Vagina (tissue), 2 donors: ENCODE measurements at regions not wholly inside any gene's neighbourhood (a gene's known extent, or its start where the extent isn't known, plus 50 kb on each side); places are given as distances from the start of the nearest gene placed in this dataset.
"Not testable (repeated sequence)": the region's sequence is repeated elsewhere in the genome, so short reads cannot be mapped to it uniquely, and the experiment has no call there.

Experiments used
- DNase-seq, 2 donors: peaks; one replicate each; pipeline ENCODE4 v3.0.0-alpha.2; 2017; ENCODE audit errors: extremely low spot score in 2 of 2
- H3K27ac ChIP-seq: fragments of 200-600 bp; sonication (generic); one replicate; pipeline ENCODE4 v1.5.1; 2019
- H3K27me3 ChIP-seq: fragments of 200-600 bp; sonication (generic); one replicate; pipeline ENCODE4 v1.5.1; 2019
- H3K36me3 ChIP-seq, 2 donors: fragments of 200-600 bp; sonication (generic); one replicate each; pipeline ENCODE4 v1.5.1; 2017 to 2019
- H3K4me1 ChIP-seq: fragments of 200-600 bp; sonication (generic); one replicate; pipeline ENCODE4 v1.5.1; 2019
- H3K4me3 ChIP-seq, 2 donors: fragments of 200-600 bp; sonication (generic); 1 replicate in 1 of 2; 2 replicates in 1 of 2; pipeline ENCODE4 v1.5.1; 2016 to 2019
- H3K9me3 ChIP-seq: fragments of 200-600 bp; sonication (generic); one replicate; pipeline ENCODE4 v1.5.1; 2019
- intact Hi-C: fragments of 100-400 bp; cut with DNase I; formaldehyde crosslinking; loops from one replicate; pipeline ENCODE4 v1.15.1; 2023

DNA sequence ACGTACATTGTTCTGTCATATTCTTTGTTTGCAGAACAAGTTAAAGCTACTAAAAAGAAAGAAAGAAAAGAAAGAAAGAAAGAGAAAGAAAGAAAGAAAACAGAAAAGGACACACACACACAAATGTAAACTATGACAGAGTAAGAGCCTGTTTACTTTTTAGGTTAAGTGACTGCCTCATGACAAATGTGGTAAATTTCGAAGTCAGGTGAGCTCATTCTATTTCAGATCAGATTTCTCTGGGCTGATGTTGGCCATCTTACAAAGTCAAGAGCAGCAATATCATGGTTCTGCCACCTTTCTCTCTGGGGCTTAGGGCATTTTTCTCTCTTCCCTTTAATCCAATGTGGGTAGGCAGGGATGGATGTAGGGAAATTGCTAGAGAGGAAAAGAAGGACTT is 299.5 kb downstream of the ANAPC1 start:
- H3K27me3 ChIP-seq, intact Hi-C loops, H3K36me3 ChIP-seq, H3K9me3 ChIP-seq, H3K4me3 ChIP-seq, H3K4me1 ChIP-seq, DNase-seq, H3K27ac ChIP-seq: not testable (repeated sequence)

DNA sequence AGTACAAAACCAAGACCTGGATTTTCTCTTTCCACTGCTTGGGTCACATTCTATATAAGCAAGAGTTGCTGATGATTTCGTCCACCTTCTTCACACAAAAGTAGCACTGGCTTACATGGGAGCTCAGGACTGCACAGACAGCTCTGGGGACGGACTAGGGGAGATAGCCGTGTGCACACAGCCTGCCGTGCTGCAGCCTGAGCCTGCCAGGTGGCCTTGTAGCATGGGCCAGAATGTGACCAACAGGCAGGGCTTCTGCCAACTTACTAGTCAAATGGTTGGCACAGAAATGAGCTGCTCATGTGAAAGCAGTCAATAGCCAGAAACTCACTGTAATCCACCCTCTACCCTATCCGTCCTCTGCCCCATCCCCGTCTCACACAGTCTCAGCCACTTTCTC is 299.0 kb downstream of the ANAPC1 start:
- H3K4me1 ChIP-seq, DNase-seq, H3K27ac ChIP-seq, H3K9me3 ChIP-seq, H3K27me3 ChIP-seq, H3K4me3 ChIP-seq, intact Hi-C loops, H3K36me3 ChIP-seq: not testable (repeated sequence)

DNA sequence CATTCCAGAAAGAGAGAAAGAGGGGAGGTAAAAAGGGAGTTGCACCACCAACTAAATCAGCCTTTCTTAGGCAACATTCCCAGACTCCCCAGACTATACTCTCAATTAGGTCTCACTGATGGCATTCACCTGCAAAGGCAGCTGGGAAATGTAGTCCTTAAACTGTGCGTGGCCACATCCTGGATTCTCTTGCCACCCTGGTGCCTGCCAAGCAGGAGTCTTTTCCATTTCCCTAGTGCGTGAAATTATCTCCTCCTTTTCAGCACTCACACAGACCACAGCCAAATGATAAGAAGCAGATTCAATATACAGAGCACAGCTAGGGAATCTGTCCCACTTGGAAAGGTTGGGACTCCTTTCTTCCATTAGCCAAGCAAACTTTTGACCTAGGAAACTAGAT is 298.0 kb downstream of the ANAPC1 start:
- H3K9me3 ChIP-seq, DNase-seq, H3K4me1 ChIP-seq, H3K27me3 ChIP-seq, intact Hi-C loops, H3K4me3 ChIP-seq, H3K36me3 ChIP-seq, H3K27ac ChIP-seq: not testable (repeated sequence)

DNA sequence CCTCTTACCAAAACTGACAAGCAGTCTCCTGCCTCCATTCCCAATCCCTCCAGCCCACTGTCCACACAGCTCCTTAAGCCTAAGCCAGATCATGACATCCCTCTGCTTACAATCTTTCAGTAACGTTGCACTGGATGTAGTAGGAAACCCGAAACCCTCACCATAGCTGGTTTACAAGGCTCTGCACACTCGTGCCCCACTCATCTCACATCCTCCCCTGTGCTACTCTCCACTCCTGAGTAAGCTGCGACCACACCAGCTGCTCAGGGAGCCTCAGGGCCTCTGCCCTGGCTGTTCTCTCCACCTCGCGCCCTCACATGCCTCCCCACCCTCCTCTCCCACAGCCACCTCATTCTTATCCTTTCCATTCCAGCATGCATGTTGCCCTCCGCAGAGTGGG is 288.9 kb downstream of the ANAPC1 start:
- H3K4me1 ChIP-seq, H3K36me3 ChIP-seq, H3K27ac ChIP-seq, H3K9me3 ChIP-seq, DNase-seq, H3K4me3 ChIP-seq, H3K27me3 ChIP-seq, intact Hi-C loops: not testable (repeated sequence)

DNA sequence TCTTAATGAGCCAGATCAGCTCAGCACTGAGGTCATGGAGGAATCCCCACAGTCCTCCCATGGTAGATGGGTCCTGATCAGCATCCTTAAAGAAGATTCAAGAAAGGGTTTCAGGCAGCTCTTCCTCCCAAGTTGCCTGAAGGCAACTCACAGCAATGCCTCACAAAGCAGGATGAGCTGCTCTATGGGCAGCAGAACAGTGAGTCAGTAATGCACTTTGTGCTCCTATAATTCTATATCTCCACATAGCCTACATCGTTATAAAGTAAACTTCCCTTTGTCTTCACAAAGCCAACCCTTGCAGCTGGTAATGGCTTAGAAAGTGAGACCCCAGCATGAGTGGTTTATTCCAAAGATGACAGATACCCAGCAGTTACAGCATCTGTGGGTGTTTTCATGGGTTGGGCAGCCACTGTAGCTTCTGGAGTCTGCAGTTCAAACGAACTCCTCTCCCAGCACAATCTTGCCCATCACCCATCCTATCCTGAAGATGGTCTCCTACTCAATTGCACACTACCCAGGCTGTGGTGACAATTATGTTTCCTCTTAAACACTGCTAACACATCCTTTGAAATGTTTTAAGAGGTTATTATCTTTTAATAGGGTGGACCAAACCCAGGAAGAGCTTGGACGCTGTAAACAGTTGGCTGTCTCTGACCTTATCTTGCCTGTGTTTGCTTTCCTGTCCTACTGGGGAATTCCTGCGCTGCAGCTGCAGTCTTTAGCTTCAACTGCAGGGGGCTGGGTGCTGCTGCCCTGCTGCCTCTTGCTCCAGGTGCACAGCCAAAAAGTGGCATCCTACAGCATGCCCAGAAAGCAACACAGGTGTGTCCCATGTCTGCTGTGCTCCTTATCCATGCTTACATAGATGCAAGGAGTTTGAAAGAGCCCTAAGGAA is 286.9 kb downstream of the ANAPC1 start:
- H3K4me3 ChIP-seq, intact Hi-C loops, H3K27me3 ChIP-seq, H3K36me3 ChIP-seq, DNase-seq, H3K9me3 ChIP-seq, H3K27ac ChIP-seq, H3K4me1 ChIP-seq: not testable (repeated sequence)

DNA sequence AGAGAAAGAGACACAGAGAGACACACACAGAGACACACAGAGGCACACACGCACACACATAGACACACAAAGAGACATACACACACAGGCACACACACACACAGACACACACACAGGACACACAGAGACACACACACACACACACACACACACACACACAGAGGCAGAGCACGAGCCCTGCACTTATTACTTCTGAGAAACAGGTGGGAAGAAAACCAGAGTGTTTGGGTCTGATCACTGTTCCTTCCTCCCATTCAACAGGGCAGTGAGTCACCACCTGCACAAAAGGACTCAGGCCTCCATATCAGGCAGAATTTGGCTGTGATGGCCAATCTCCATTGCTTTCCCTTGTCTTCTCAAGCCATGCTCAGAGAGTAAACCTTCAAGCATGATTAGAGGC is 285.0 kb downstream of the ANAPC1 start:
- H3K36me3 ChIP-seq, H3K4me3 ChIP-seq, intact Hi-C loops, H3K4me1 ChIP-seq, DNase-seq, H3K27ac ChIP-seq, H3K27me3 ChIP-seq, H3K9me3 ChIP-seq: not testable (repeated sequence)

DNA sequence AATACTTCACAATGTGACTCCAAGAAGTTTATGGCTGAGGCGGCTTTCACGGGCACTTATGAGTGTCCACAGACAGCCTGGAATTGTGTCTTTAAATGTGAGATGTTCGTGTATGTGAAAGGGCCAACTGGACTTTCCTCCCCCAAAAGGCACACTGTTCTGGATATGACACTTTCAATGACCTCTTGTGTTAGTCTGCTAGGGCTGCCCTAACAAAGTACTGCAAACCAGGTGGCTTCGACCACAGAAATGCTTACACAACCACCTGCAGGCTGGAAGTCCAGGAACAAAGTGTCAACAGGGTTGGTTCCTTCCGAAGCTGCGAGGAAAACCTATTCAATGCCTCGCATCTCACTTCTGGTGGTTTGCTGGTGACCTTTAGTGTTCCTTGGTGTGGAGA is 281.7 kb downstream of the ANAPC1 start:
- intact Hi-C loops, H3K9me3 ChIP-seq, H3K4me3 ChIP-seq, H3K36me3 ChIP-seq, H3K27me3 ChIP-seq, H3K4me1 ChIP-seq, DNase-seq, H3K27ac ChIP-seq: not testable (repeated sequence)

DNA sequence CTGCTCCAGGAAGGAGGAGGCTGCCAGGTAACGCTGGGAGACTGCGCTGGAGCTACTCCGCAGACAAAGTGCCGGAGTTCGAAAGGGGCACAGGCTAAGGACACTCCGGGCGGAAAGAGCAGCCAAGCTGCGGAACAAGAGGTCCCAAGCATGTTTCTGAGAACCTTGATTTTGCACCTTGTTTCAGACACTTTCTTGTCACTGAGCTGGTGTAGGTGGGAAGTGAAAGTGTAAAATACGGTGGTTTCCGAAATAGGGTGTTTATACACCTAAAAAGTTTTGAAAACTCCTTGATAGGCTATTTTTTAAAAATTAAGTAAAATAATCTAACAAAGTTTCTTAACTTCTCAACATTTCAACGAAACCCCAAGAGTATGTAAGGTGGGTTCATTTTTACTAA is 278.2 kb downstream of the ANAPC1 start:
- intact Hi-C loops = not testable (repeated sequence)

DNA sequence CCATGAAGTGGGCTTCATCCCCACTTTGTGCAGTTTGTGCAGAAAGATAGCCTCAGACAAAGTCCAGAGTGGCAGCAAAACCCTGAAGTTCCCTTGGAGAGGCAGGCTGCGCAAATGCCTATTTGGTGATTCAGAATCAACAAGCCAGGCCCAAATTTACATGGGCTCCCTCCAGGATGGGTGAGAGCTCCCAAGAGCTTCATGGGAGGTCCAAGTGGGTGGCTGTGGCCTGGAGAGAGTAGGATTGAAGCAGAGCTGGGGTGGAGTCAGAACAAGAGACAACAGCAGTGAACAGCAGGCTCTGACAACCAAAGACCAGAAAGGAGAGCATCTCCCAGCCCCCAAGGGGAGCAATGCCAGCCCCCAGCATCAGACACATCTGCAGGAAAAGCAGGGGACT is 277.4 kb downstream of the ANAPC1 start:
- H3K4me1 ChIP-seq, H3K27me3 ChIP-seq, H3K36me3 ChIP-seq, H3K27ac ChIP-seq, H3K9me3 ChIP-seq, intact Hi-C loops, DNase-seq, H3K4me3 ChIP-seq: not testable (repeated sequence)

More for the DNA sequence above, 278.2 kb downstream of the ANAPC1 start:
- not testable (repeated sequence) for H3K36me3 ChIP-seq, DNase-seq, H3K9me3 ChIP-seq, H3K4me1 ChIP-seq, H3K27ac ChIP-seq, H3K27me3 ChIP-seq, H3K4me3 ChIP-seq

DNA sequence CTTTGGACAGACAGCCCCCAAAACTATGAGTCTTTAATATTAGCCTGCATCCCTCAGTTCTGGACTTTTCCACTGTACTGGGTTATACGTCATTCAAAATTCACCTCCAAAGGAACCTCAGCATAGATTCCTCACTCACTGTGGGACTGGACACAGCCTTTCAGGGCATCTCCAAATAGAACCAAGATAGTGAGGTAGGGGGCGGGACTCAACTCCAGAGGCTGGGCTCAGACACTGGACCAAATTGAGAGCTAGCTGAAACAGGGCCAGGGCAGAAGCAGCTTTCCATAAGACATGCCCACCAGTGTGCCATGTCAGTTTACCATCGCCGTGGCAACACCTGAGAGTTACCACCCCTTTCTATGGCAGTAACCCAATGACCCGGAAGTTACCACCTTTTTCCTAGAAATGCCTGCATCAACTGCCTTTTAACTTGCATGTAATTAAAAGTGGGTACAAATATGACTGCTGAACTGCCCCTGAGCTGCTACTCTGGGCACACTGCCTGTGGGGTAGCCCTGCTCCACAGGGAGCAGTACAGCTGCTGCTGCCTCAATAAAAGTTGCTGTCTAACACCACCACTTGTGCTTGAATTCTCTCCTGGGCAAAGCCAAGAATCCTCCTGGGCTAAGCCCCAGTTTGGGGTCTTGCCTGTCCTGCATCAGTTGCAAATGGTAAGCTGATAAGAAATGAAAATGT is 274.7 kb downstream of the ANAPC1 start:
- intact Hi-C loops = not testable (repeated sequence)

DNA sequence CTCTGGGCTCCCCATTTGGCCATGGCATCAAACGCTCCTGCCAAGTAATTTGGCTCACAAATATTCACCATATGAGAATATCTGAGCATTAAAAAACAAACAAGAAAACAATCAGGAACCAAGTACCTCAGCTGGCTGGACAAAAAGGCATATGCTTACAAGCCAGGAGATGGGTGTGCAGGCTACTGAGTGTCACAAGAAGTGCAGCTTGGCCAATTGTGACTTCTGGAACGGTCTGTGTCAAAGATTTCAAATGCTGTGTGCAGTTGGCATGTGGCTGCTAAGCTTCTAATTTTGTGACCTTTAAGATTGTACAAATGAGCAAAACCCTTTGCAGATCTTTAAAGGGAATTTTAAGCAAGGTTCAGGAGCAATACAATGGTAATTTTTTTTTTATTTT is 274.0 kb downstream of the ANAPC1 start:
- H3K4me1 ChIP-seq, H3K27ac ChIP-seq, intact Hi-C loops, H3K4me3 ChIP-seq, H3K36me3 ChIP-seq, DNase-seq, H3K27me3 ChIP-seq, H3K9me3 ChIP-seq: not testable (repeated sequence)

More for the DNA sequence above, 274.7 kb downstream of the ANAPC1 start:
- DNase-seq, H3K4me3 ChIP-seq, H3K27me3 ChIP-seq, H3K36me3 ChIP-seq, H3K9me3 ChIP-seq, H3K4me1 ChIP-seq, H3K27ac ChIP-seq: not testable (repeated sequence)
